NCI-H1694 treated with DMSO at 0.1 percent for 48 hours (cell line): ENCODE measurements at regions not wholly inside any gene's neighbourhood (a gene's known extent, or its start where the extent isn't known, plus 50 kb on each side); places are given as distances from the start of the nearest gene placed in this dataset.
"Not testable (repeated sequence)": the region's sequence is repeated elsewhere in the genome, so short reads cannot be mapped to it uniquely, and the experiment has no call there.

Experiments
- DNase-seq: peaks from one replicate; lab custom pipeline; 2025; lab: John Stamatoyannopoulos, UW

GRCh38 chr6:15827496-15828255 lies 164.8 kb upstream of the DTNBP1 start:
- DNase-seq = no peak

DNA sequence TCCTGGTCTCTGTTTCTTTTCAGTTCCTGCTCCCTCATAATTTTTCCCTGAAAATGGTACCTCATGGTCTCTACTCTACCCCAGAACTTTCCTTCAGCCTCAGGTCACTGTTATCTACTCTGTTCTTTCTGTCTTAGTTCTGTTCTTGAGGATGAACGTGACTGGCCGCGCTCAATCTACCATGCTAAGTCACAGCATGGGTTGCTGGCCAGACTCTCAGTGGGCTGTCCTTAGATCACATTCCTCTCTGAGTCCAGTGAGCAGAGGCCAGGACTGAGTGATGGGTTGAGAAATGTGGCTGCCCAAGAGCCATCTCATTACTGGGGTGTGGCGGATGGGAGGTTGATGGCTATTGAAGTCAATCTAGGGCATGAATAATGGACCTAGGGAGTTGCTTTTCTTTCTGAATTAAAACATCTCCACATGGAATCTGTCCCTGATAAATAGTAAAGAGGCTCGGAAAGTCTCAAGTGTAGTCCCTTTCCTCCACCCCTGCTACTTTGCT lies 164.0 kb upstream of the DTNBP1 start:
- no peak for DNase-seq

GRCh38 chr6:15825332-15825930 lies 162.6 kb upstream of the DTNBP1 start:
- DNase-seq = no peak

GRCh38 chr6:15824811-15825210 lies 162.0 kb upstream of the DTNBP1 start:
- no peak for DNase-seq

- DNase-seq = no peak
Measured at GRCh38 chr6:15823838-15824414, 161.1 kb upstream of the DTNBP1 start.

DNA sequence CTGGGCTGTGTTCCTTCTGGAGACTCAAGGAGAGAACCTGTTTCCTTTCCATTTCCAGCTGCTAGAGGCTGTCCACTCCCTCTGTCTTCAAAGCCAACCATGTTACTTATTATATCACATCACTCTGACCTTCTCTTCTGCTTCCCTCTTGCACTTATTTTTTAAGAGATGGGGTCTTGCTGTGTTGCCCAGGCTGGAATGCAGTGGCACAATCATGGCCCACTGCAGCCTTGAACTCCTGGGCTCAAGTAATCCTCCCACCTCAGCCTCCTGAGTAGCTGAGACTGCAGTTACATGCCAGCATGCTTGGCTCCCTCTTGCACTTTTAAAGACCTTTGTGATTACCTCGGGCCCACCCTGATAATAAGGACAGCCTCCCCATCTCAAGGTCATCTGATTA lies 160.0 kb upstream of the DTNBP1 start:
- DNase-seq = no peak

DNA sequence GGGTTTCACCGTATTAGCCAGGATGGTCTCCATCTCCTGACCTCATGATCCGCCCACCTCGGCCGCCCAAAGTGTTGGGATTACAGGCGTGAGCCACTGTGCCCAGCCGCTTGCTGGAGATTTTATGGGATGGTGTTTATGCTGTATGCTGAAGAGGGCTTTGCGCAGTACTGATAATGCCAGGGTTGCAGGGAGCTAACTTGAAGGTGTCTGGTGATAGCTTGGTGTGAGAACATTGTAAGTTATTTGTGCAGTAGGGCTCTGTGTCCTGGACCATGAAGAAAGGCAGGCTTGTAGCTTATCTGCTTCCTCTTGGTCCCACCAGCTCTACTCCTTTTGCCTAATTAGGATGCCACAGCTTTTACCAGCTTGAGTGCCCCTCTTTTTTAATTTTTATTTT lies 157.0 kb upstream of the DTNBP1 start:
- no peak for DNase-seq

GRCh38 chr6:15819226-15819625 lies 156.4 kb upstream of the DTNBP1 start:
- no peak for DNase-seq

- DNase-seq = no peak
Measured at GRCh38 chr6:15818491-15818890, 155.7 kb upstream of the DTNBP1 start.

DNA sequence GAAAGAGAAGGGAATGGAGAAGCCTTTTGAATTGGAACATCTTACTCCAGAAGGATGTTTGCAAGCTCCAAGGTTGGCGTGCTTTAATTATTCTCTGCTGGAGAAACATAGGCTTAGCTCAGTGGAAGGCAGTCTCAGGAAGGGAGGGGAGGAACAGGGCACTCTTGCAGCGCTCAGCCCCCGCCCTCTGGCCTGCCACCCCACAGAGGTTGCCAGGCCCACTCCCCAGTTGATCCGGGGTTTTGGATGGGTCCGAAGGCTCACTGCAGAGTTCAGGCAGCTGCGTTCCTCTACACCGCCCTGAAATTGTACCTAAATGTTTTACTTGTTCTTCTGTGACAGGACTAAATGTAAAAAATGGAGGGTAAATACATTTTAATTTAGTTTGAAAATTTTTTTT lies 155.2 kb upstream of the DTNBP1 start:
- DNase-seq = no peak

DNA sequence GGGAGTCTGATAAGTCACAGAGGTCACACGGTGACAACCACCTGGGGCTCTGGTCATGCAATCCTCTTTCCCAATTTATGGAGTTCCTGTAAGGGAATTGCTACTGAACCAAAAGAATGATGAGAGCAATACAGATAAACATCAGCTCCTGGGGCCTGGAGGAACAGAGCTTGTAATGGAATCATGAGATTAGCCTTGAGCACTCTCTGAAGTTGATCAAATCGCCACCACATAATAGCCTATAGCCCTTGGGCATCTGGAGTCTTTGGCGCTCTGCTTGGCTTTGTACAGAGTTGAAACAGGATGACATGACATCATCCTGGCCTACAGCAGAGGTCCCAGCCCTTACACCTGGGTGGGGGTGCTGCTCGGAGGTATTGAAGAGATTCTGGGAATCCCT lies 154.3 kb upstream of the DTNBP1 start:
- DNase-seq = no peak

- no peak for DNase-seq
Measured at GRCh38 chr6:15816661-15817060, 153.8 kb upstream of the DTNBP1 start.

- DNase-seq = not testable (repeated sequence)
Measured at GRCh38 chr6:15813698-15814097, 150.9 kb upstream of the DTNBP1 start.

- DNase-seq = no peak
Measured at GRCh38 chr6:15811107-15811506, 148.3 kb upstream of the DTNBP1 start.

- DNase-seq = no peak
Measured at GRCh38 chr6:15810618-15811017, 147.8 kb upstream of the DTNBP1 start.

- no peak for DNase-seq
Measured at GRCh38 chr6:15809367-15809766, 146.5 kb upstream of the DTNBP1 start.

GRCh38 chr6:15804164-15805154 lies 141.6 kb upstream of the DTNBP1 start:
- no peak for DNase-seq

DNA sequence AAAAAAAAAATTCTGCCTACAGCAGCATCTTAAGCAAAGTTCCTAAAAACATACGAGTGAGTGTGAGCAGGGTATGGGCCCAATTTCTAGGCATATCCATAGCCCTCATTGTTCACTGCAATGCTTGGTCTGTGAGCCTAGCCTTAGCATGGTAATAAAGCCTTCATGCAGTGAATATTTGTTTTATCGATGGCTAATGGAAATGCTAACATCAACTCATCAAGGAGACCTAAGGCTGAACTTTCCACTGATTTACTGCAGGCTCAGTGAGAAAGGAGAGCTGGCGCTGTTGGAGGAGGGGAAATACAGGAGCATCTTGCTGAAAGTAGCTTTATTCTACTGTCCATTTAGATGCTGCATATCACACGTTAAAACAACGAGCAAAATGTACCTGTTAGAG lies 139.6 kb upstream of the DTNBP1 start:
- no peak for DNase-seq

DNA sequence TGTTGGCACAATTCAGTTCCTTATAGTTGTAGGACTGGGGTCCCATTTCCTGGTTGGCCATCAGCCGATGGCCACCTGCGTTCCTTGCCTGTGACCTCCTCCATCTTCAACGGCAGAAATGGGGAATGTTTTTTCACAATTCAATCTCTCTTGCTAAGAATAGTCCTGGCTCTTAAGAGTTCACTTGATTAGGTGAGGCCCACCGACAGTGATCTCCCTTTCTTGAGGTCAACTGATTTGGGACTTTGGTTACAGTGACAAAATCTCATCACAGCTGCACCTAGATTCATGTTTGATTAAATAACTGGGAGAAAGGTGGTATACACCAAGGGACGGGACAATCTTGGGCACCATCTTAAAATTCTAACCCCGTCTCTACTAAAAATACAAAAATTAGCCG lies 139.1 kb upstream of the DTNBP1 start:
- no peak for DNase-seq

GRCh38 chr6:15800841-15801617 lies 138.2 kb upstream of the DTNBP1 start:
- no peak for DNase-seq

DNA sequence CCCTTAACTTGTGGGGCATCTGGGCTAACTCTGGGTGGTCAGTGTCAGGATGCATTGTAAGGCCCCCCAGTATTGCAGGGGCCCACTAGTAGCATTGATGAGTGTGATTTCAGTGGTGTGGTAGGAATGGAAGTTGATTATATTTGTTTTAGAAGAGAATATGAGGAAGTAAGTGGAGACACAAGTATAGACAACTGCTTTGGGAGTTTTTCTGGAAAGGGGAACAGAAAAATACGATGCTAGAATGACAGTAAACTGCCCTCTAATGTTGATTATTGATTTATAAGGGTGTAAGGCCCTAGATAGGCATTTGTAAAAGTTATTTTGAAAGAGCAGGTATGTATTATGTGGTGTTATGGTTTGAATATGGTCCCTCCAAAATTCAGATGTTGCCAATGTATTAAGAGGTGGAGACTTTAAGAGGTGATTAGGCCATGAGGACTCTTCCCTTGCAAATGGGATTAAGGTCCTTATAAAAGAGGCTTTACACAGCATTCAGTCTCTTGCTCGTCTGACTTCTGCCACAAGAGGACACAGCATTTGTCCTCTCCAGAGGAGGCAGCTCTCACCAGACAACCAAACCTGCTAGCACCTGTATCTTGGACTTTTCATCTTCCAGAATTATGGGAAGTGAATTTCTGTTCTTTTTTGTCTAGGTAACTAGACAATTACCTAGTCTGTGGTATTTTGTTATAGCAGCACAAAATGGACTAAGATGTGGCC lies 135.9 kb upstream of the DTNBP1 start:
- DNase-seq = no peak
